Ectodermal cell (in vitro differentiated cells): ENCODE measurements at regions not wholly inside any gene's neighbourhood (a gene's known extent, or its start where the extent isn't known, plus 50 kb on each side); places are given as distances from the start of the nearest gene placed in this dataset.

Source experiments
- H3K27ac ChIP-seq: 2 replicates; pipeline ENCODE4 v1.7.0; 2013; ENCODE audit warnings: mild to moderate bottlenecking, low read depth, low read length; ENCODE audit not compliant: insufficient read depth, poor library complexity, severe bottlenecking
- H3K27me3 ChIP-seq: 2 replicates; pipeline ENCODE4 v1.7.0; 2013; ENCODE audit warnings: mild to moderate bottlenecking, low read length; ENCODE audit not compliant: insufficient read depth, control insufficient read depth, poor library complexity, severe bottlenecking
- H3K36me3 ChIP-seq: one replicate; pipeline ENCODE4 v1.7.0; 2013; ENCODE audit warnings: low read length; ENCODE audit not compliant: control insufficient read depth, insufficient read depth
- H3K4me1 ChIP-seq: one replicate; pipeline ENCODE4 v1.7.0; 2013; ENCODE audit warnings: low read length; ENCODE audit not compliant: control insufficient read depth, insufficient read depth
- H3K4me3 ChIP-seq: 2 replicates; pipeline ENCODE4 v1.7.0; 2013; ENCODE audit warnings: low read depth, low read length, control low read depth; ENCODE audit not compliant: insufficient read depth
- H3K9me3 ChIP-seq: 2 replicates; pipeline ENCODE4 v1.7.0; 2013; ENCODE audit warnings: mild to moderate bottlenecking, low read length, moderate library complexity; ENCODE audit not compliant: control insufficient read depth
- WGBS, 2 experiments: methylation state at CpG; one replicate each; pipeline ENCODE4 v1.1.7; 2013; ENCODE audit warnings: missing lambda C conversion rate in 2 of 2; 5-methylcytosine and 5-hydroxymethylcytosine counted together

GRCh38 chr13:104105418-104106355 lies 1039.5 kb upstream of the SLC10A2 start:
- Histone ChIP-seq H3K27me3 (no peaks in the 10 kb centered on the region), H3K4me3 (no peak overlapping the region), H3K36me3 (no peaks in the 10 kb centered on the region), H3K4me1 (no peaks in the 10 kb centered on the region), H3K27ac (no peak overlapping the region), H3K9me3 (no peaks in the 10 kb centered on the region)
- 90 to 96% methylated on average over 4 to 5 of the region's 7 CpGs for WGBS, 2 experiments

- no peaks in the 10 kb centered on the region for H3K36me3 ChIP-seq
- no peaks in the 10 kb centered on the region for H3K9me3 ChIP-seq
- H3K27me3 ChIP-seq, result no peaks in the 10 kb centered on the region
- H3K27ac ChIP-seq, result no peak overlapping the region
- H3K4me1 ChIP-seq, result no peaks in the 10 kb centered on the region
- H3K4me3 ChIP-seq, result no peak overlapping the region
Measured at GRCh38 chr13:104099750-104100149, 1033.5 kb upstream of the SLC10A2 start.

- no peaks in the 10 kb centered on the region for H3K27me3 ChIP-seq
- no peaks in the 10 kb centered on the region for H3K4me1 ChIP-seq
- H3K9me3 ChIP-seq, result no peaks in the 10 kb centered on the region
- H3K36me3 ChIP-seq, result no peaks in the 10 kb centered on the region
- no peak overlapping the region for H3K4me3 ChIP-seq
- 93 to 100% methylated on average over 2 to 3 of the region's 4 CpGs for WGBS, 2 experiments
- H3K27ac ChIP-seq, result no peak overlapping the region
Measured at GRCh38 chr13:104098421-104098820, 1032.2 kb upstream of the SLC10A2 start.

- Histone ChIP-seq H3K27me3 (no peaks in the 10 kb centered on the region), H3K27ac (no peak overlapping the region), H3K4me1 (no peaks in the 10 kb centered on the region), H3K36me3 (no peaks in the 10 kb centered on the region), H3K4me3 (no peak overlapping the region), H3K9me3 (no peaks in the 10 kb centered on the region)
- 88 to 98% methylated on average over 5 of the region's 5 CpGs for WGBS, 2 experiments
Measured at GRCh38 chr13:104086759-104087158, 1020.5 kb upstream of the SLC10A2 start.

- no peaks in the 10 kb centered on the region for H3K36me3 ChIP-seq
- H3K9me3 ChIP-seq, result no peaks in the 10 kb centered on the region
- H3K4me3 ChIP-seq, result no peak overlapping the region
- WGBS, 2 experiments, result 93 to 100% methylated on average over 1 of the region's 1 CpG
- H3K27ac ChIP-seq, result no peak overlapping the region
- no peaks in the 10 kb centered on the region for H3K4me1 ChIP-seq
- no peaks in the 10 kb centered on the region for H3K27me3 ChIP-seq
Measured at GRCh38 chr13:104086210-104086609, 1020.0 kb upstream of the SLC10A2 start.

GRCh38 chr13:104085611-104086010 lies 1019.4 kb upstream of the SLC10A2 start:
- WGBS, 2 experiments, result 84 to 86% methylated on average over 4 of the region's 4 CpGs
- H3K4me3 ChIP-seq, result no peak overlapping the region

GRCh38 chr13:104074326-104074725 lies 1008.1 kb upstream of the SLC10A2 start:
- no peak overlapping the region for H3K4me3 ChIP-seq
- H3K27me3 ChIP-seq, result no peaks in the 10 kb centered on the region
- no peak overlapping the region for H3K27ac ChIP-seq
- H3K4me1 ChIP-seq, result no peaks in the 10 kb centered on the region
- H3K9me3 ChIP-seq, result no peaks in the 10 kb centered on the region
- H3K36me3 ChIP-seq, result no peaks in the 10 kb centered on the region
- 90 to 98% methylated on average over 2 of the region's 2 CpGs for WGBS, 2 experiments

More at GRCh38 chr13:104085611-104086010, 1019.4 kb upstream of the SLC10A2 start:
- no peak overlapping the region for H3K27ac ChIP-seq
- H3K27me3 ChIP-seq, result no peaks in the 10 kb centered on the region
- H3K9me3 ChIP-seq, result no peaks in the 10 kb centered on the region
- H3K4me1 ChIP-seq, result no peaks in the 10 kb centered on the region
- no peaks in the 10 kb centered on the region for H3K36me3 ChIP-seq

GRCh38 chr13:104071806-104072205 lies 1005.6 kb upstream of the SLC10A2 start:
- Histone ChIP-seq H3K27me3 (no peaks in the 10 kb centered on the region), H3K9me3 (no peaks in the 10 kb centered on the region), H3K4me3 (no peak overlapping the region), H3K36me3 (no peaks in the 10 kb centered on the region), H3K27ac (no peak overlapping the region), H3K4me1 (no peaks in the 10 kb centered on the region)
- 95 to 100% methylated on average over 2 of the region's 2 CpGs for WGBS, 2 experiments

GRCh38 chr13:104065328-104065727 lies 999.1 kb upstream of the SLC10A2 start:
- H3K9me3 ChIP-seq, result no peaks in the 10 kb centered on the region
- H3K36me3 ChIP-seq, result no peaks in the 10 kb centered on the region
- 89 to 93% methylated on average over 2 of the region's 2 CpGs for WGBS, 2 experiments
- no peaks in the 10 kb centered on the region for H3K27me3 ChIP-seq
- H3K4me3 ChIP-seq, result no peak overlapping the region
- H3K4me1 ChIP-seq, result no peaks in the 10 kb centered on the region
- H3K27ac ChIP-seq, result no peak overlapping the region

GRCh38 chr13:104057861-104058260 lies 991.6 kb upstream of the SLC10A2 start:
- Histone ChIP-seq H3K4me3 (no peak overlapping the region), H3K27ac (no peak overlapping the region), H3K4me1 (no peaks in the 10 kb centered on the region), H3K27me3 (no peaks in the 10 kb centered on the region), H3K36me3 (no peaks in the 10 kb centered on the region), H3K9me3 (no peaks in the 10 kb centered on the region)
- WGBS, 2 experiments, result 95% methylated on average over 4 of the region's 4 CpGs
